GM21381 (cell line): ENCODE measurements at regions not wholly inside any gene's neighbourhood (a gene's known extent, or its start where the extent isn't known, plus 50 kb on each side); places are given as distances from the start of the nearest gene placed in this dataset.

ENCODE experiments used
- ATAC-seq: cut with Tn5 transposase; IDR thresholded peaks from one replicate; pipeline ENCODE4 v1.9.1; 2021; ENCODE audit warnings: mild to moderate bottlenecking, moderate library complexity; ENCODE audit not compliant: unreplicated experiment

GRCh38 chr2:129297430-129297829 lies 682.0 kb upstream of the RAB6C start:
- ATAC-seq = no peak

- no peak for ATAC-seq
These were observed 680.1 kb upstream of the RAB6C start for GRCh38 chr2:129299338-129299737.

GRCh38 chr2:129299756-129300155 lies 679.7 kb upstream of the RAB6C start:
- ATAC-seq = no peak

- ATAC-seq = no peak
These were observed 679.0 kb upstream of the RAB6C start for GRCh38 chr2:129300456-129300855.

- ATAC-seq = no peak
These were observed 678.0 kb upstream of the RAB6C start for GRCh38 chr2:129301431-129301913.

GRCh38 chr2:129302106-129302505 lies 677.4 kb upstream of the RAB6C start:
- ATAC-seq = no peak

GRCh38 chr2:129302561-129303183 lies 676.8 kb upstream of the RAB6C start:
- ATAC-seq = no peak

GRCh38 chr2:129314120-129314519 lies 665.3 kb upstream of the RAB6C start:
- no peak for ATAC-seq

GRCh38 chr2:129318581-129319421 lies 660.7 kb upstream of the RAB6C start:
- ATAC-seq = no peak

GRCh38 chr2:129319422-129319717 lies 660.1 kb upstream of the RAB6C start:
- ATAC-seq = no peak

GRCh38 chr2:129320288-129320687 lies 659.2 kb upstream of the RAB6C start:
- no peak for ATAC-seq

GRCh38 chr2:129324349-129324748 lies 655.1 kb upstream of the RAB6C start:
- ATAC-seq = no peak

- ATAC-seq = no peak
These were observed 654.3 kb upstream of the RAB6C start for GRCh38 chr2:129325151-129325550.

- ATAC-seq = no peak
These were observed 649.9 kb upstream of the RAB6C start for GRCh38 chr2:129329574-129329973.

GRCh38 chr2:129330504-129330903 lies 649.0 kb upstream of the RAB6C start:
- no peak for ATAC-seq

- no peak for ATAC-seq
These were observed 647.8 kb upstream of the RAB6C start for GRCh38 chr2:129331638-129332037.

GRCh38 chr2:129334128-129334527 lies 645.3 kb upstream of the RAB6C start:
- ATAC-seq = no peak

GRCh38 chr2:129334696-129335410 lies 644.6 kb upstream of the RAB6C start:
- no peak for ATAC-seq

- no peak for ATAC-seq
These were observed 643.2 kb upstream of the RAB6C start for GRCh38 chr2:129336276-129336675.

- no peak for ATAC-seq
These were observed 642.4 kb upstream of the RAB6C start for GRCh38 chr2:129337076-129337475.

GRCh38 chr2:129345540-129345939 lies 633.9 kb upstream of the RAB6C start:
- no peak for ATAC-seq
